H9 (cell line): ENCODE measurements at regions not wholly inside any gene's neighbourhood (a gene's known extent, or its start where the extent isn't known, plus 50 kb on each side); places are given as distances from the start of the nearest gene placed in this dataset.

ENCODE experiments used
- DNase-seq: peaks from one replicate; pipeline ENCODE4 v3.0.0-alpha.2; 2017
- H2AFZ ChIP-seq: one replicate; pipeline ENCODE4 v1.6.1; 2013; ENCODE audit warnings: mild to moderate bottlenecking, low read length, control low read depth, moderate library complexity
- H2AK5ac ChIP-seq: 2 replicates; pipeline ENCODE4 v1.6.1; 2013; ENCODE audit warnings: low read length, control low read depth, mixed read lengths; ENCODE audit not compliant: insufficient read length
- H2BK120ac ChIP-seq: one replicate; pipeline ENCODE4 v1.6.1; 2013; ENCODE audit warnings: low read depth, mild to moderate bottlenecking, low read length, control low read depth, inconsistent platforms; ENCODE audit not compliant: poor library complexity, severe bottlenecking
- H2BK12ac ChIP-seq: 2 replicates; pipeline ENCODE4 v1.6.1; 2013; ENCODE audit warnings: low read length, control low read depth, mixed read lengths, low read depth; ENCODE audit not compliant: insufficient read length
- H2BK15ac ChIP-seq: 2 replicates; pipeline ENCODE4 v1.6.1; 2013; ENCODE audit warnings: low read depth, low read length, control low read depth
- H2BK20ac ChIP-seq: one replicate; pipeline ENCODE4 v1.6.1; 2013; ENCODE audit warnings: low read depth, mild to moderate bottlenecking, low read length, control low read depth, inconsistent platforms; ENCODE audit not compliant: poor library complexity, severe bottlenecking
- H2BK5ac ChIP-seq: 2 replicates; pipeline ENCODE4 v1.6.1; 2013; ENCODE audit warnings: low read length, control low read depth, mixed read lengths; ENCODE audit not compliant: insufficient read length
- H3K14ac ChIP-seq: 2 replicates; pipeline ENCODE4 v1.6.1; 2013; ENCODE audit warnings: low read length, control low read depth; ENCODE audit not compliant: insufficient read depth
- H3K18ac ChIP-seq: 2 replicates; pipeline ENCODE4 v1.6.1; 2013; ENCODE audit warnings: low read depth, mild to moderate bottlenecking, mixed read lengths, low read length, control low read depth; ENCODE audit not compliant: insufficient read length
- H3K23ac ChIP-seq: 2 replicates; pipeline ENCODE4 v1.6.1; 2013; ENCODE audit warnings: low read length, control low read depth, mixed read lengths, low read depth; ENCODE audit not compliant: insufficient read length
- H3K23me2 ChIP-seq: 2 replicates; pipeline ENCODE4 v1.6.1; 2013; ENCODE audit warnings: low read depth, mild to moderate bottlenecking, mixed read lengths, low read length, control low read depth; ENCODE audit not compliant: insufficient read length, poor library complexity, severe bottlenecking
- H3K27ac ChIP-seq: 2 replicates; pipeline ENCODE4 v1.5.1; 2013; ENCODE audit warnings: low read length, control low read depth, mixed read lengths, low read depth; ENCODE audit not compliant: insufficient read length
- H3K27me3 ChIP-seq: 2 replicates; pipeline ENCODE4 v1.6.1; 2013; ENCODE audit warnings: low read length, control low read depth, inconsistent platforms; ENCODE audit not compliant: insufficient read depth
- H3K4ac ChIP-seq: 2 replicates; pipeline ENCODE4 v1.6.1; 2013; ENCODE audit warnings: low read depth, mild to moderate bottlenecking, control low read depth, inconsistent platforms, low read length, moderate library complexity
- H3K4me1 ChIP-seq: 2 replicates; pipeline ENCODE4 v1.6.1; 2013; ENCODE audit warnings: low read length, control low read depth, inconsistent platforms; ENCODE audit not compliant: insufficient read depth
- H3K4me2 ChIP-seq: 2 replicates; pipeline ENCODE4 v1.6.1; 2013; ENCODE audit warnings: low read length, control low read depth, mixed read lengths; ENCODE audit not compliant: insufficient read length, insufficient read depth
- H3K56ac ChIP-seq: 2 replicates; pipeline ENCODE4 v1.6.1; 2013; ENCODE audit warnings: low read depth, mild to moderate bottlenecking, mixed read lengths, low read length, control low read depth; ENCODE audit not compliant: insufficient read length
- H3K79me1 ChIP-seq: 2 replicates; pipeline ENCODE4 v1.6.1; 2013; ENCODE audit warnings: low read depth, mild to moderate bottlenecking, moderate library complexity, low read length, control low read depth, inconsistent platforms; ENCODE audit not compliant: insufficient read depth, poor library complexity, severe bottlenecking
- H3K79me2 ChIP-seq: 2 replicates; pipeline ENCODE4 v1.6.1; 2013; ENCODE audit warnings: low read length, control low read depth, inconsistent platforms; ENCODE audit not compliant: insufficient read depth
- H3K9ac ChIP-seq: 2 replicates; pipeline ENCODE4 v1.6.1; 2013; ENCODE audit warnings: low read length, control low read depth, mixed read lengths; ENCODE audit not compliant: insufficient read length; ENCODE audit errors: extremely low read depth
- H3K9me3 ChIP-seq: one replicate; pipeline ENCODE4 v1.6.1; 2013; ENCODE audit warnings: low read depth, low read length, inconsistent platforms; ENCODE audit not compliant: control insufficient read depth
- H3T11ph ChIP-seq: one replicate; pipeline ENCODE4 v1.6.1; 2013; ENCODE audit warnings: mild to moderate bottlenecking, low read length, control low read depth, inconsistent platforms
- H4K20me1 ChIP-seq: one replicate; pipeline ENCODE4 v1.6.1; 2013; ENCODE audit not compliant: control insufficient read depth, insufficient read length, insufficient read depth
- H4K5ac ChIP-seq: 2 replicates; pipeline ENCODE4 v1.6.1; 2013; ENCODE audit warnings: low read depth, mild to moderate bottlenecking, mixed read lengths, low read length, control low read depth; ENCODE audit not compliant: insufficient read length
- H4K8ac ChIP-seq: replicated peaks from 2 replicates; pipeline ENCODE4 v1.6.1; 2013; ENCODE audit warnings: low read length, control low read depth, mixed read lengths, low read depth; ENCODE audit not compliant: insufficient read length
- H4K91ac ChIP-seq: 2 replicates; pipeline ENCODE4 v1.6.1; 2013; ENCODE audit warnings: low read depth, mild to moderate bottlenecking, moderate library complexity, mixed read lengths, low read length, control low read depth; ENCODE audit not compliant: insufficient read length
- H3K27ac Mint-ChIP-seq, 3 experiments: 2 replicates in 2 of 3; 3 replicates in 1 of 3; pipeline ENCODE4 v1.8.0; 2020 to 2021; ENCODE audit warnings: mixed read lengths in 3 of 3, mild to moderate bottlenecking in 1 of 3, moderate library complexity in 1 of 3
- H3K27me3 Mint-ChIP-seq: 2 replicates; pipeline ENCODE4 v1.8.0; 2021; ENCODE audit warnings: low read depth, mild to moderate bottlenecking, moderate library complexity, mixed read lengths
- H3K36me3 Mint-ChIP-seq, 3 experiments: 2 replicates in 2 of 3; 3 replicates in 1 of 3; pipeline ENCODE4 v1.8.0; 2020 to 2021; ENCODE audit warnings: low read depth in 3 of 3, mixed read lengths in 3 of 3; ENCODE audit not compliant: insufficient read depth in 1 of 3
- H3K4me1 Mint-ChIP-seq, 2 experiments: 2 replicates each; pipeline ENCODE4 v1.8.0; 2020; ENCODE audit warnings: mixed read lengths in 2 of 2
- H3K4me3 Mint-ChIP-seq, 2 experiments: 2 replicates in 1 of 2; 3 replicates in 1 of 2; pipeline ENCODE4 v1.8.0; 2020 to 2021; ENCODE audit warnings: mild to moderate bottlenecking in 2 of 2, mixed read lengths in 2 of 2, moderate library complexity in 1 of 2
- H3K9me3 Mint-ChIP-seq, 2 experiments: 2 replicates in 1 of 2; 3 replicates in 1 of 2; pipeline ENCODE4 v1.8.0; 2020; ENCODE audit warnings: mild to moderate bottlenecking in 2 of 2, mixed read lengths in 2 of 2, moderate library complexity in 1 of 2
- WGBS: extraction: QIAGEN DNeasy Blood & Tissue Kit; methylation state at CpG from one replicate; pipeline ENCODE4 v1.1.7; 2013; ENCODE audit warnings: missing lambda C conversion rate, low lambda C conversion rate, mixed read lengths; ENCODE audit not compliant: insufficient read length; ENCODE audit errors: extremely low coverage; 5-methylcytosine and 5-hydroxymethylcytosine counted together
- TF ChIP-seq, protein P1 (sequence below): fragments of 200-600 bp; sonication (generic); conservative IDR thresholded peaks from 3 replicates; pipeline ENCODE4 v1.8.0; 2021; ENCODE audit warnings: antibody characterized with exemption, mild to moderate bottlenecking

DNA sequence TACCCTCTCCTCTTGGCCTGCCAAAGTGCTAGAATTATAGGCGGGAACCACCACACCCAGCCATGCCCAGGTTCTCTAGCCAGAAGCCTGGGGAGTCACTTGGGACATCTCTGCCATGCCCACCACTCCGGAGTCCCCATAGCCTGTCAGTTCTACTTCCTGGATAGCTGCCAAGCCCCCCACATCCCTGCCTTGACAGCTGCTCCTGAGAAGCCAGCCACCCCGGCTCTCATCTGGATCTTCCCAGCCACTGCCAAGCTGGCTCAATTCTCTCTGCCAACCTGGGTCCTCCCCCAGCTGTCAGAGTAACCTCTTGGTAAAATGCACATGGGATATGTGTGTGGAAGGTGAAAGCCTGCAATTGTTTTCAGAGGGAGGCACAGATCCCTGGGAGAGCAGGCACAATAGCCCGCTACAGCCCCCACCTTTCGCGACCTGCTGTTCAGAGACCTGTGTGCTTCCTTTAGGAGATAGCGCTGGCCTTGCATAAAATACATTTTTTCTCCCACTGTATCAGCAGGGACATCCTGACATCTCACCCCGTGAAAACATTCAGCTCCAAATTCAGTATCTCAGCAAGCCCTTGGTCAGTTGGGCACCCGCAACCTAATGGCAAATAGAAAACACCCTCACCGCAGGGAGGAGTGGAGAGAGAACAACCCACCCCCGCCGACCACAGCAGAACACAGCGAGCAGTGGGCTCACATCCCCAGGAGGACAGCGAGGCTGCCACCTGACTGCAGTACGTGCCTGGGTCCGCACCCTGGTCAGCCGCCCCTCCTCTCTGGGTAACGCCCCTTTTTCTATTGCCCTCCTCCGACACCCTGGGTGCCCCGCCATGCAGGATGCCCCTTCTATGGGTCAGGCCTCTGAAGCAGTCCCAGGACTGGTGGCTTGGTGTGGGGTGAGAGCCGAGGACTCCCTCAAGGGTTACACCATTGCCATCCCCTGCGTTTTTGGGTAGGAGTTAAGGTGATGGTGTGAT is 1342.2 kb downstream of the BRD1 start:
- H3K4me1 ChIP-seq: peaks cover 3% of the 10 kb centered on the region; the same call in 1 of the 2 replicates
- no peaks in the 10 kb centered on the region for H3K79me1 ChIP-seq
- Mint-ChIP-seq H3K4me3 (peak overlapping the region in 1 of 2 experiments; percentile 35; a peak in 1 of 5 replicates), H3K27me3 (peaks cover 16% of the 10 kb centered on the region), H3K9me3 (no peaks in the 10 kb centered on the region; a peak in 1 of 5 replicates), H3K36me3 (no peaks in the 10 kb centered on the region; a peak in 1 of 7 replicates), H3K4me1 (peaks cover 20 to 38% of the 10 kb centered on the region in 2 experiments), H3K27ac (no peak overlapping the region)
- H4K8ac ChIP-seq: no peak overlapping the region
- H3K9me3 ChIP-seq: no peaks in the 10 kb centered on the region
- no peak overlapping the region for H3K56ac ChIP-seq
- no peak overlapping the region for H2BK5ac ChIP-seq
- peak; percentile 31 for DNase-seq
- H2BK20ac ChIP-seq: no peak overlapping the region
- no peak overlapping the region for H2AK5ac ChIP-seq
- H2BK15ac ChIP-seq: no peak overlapping the region
- H3K18ac ChIP-seq: no peak overlapping the region
- peaks cover 6% of the 10 kb centered on the region for H3K23me2 ChIP-seq
- H3K4me2 ChIP-seq: no peak overlapping the region
- H4K5ac ChIP-seq: no peak overlapping the region
- H3K27ac ChIP-seq: no peak overlapping the region
- no peak overlapping the region for H2BK120ac ChIP-seq
- no peak overlapping the region for H3K4ac ChIP-seq
- H3K23ac ChIP-seq: no peak overlapping the region
- TF ChIP-seq, protein P1, sequence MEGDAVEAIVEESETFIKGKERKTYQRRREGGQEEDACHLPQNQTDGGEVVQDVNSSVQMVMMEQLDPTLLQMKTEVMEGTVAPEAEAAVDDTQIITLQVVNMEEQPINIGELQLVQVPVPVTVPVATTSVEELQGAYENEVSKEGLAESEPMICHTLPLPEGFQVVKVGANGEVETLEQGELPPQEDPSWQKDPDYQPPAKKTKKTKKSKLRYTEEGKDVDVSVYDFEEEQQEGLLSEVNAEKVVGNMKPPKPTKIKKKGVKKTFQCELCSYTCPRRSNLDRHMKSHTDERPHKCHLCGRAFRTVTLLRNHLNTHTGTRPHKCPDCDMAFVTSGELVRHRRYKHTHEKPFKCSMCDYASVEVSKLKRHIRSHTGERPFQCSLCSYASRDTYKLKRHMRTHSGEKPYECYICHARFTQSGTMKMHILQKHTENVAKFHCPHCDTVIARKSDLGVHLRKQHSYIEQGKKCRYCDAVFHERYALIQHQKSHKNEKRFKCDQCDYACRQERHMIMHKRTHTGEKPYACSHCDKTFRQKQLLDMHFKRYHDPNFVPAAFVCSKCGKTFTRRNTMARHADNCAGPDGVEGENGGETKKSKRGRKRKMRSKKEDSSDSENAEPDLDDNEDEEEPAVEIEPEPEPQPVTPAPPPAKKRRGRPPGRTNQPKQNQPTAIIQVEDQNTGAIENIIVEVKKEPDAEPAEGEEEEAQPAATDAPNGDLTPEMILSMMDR: no peak
- H2BK12ac ChIP-seq: no peak overlapping the region
- H3K9ac ChIP-seq: no peak overlapping the region
- no peak overlapping the region for H3T11ph ChIP-seq
- H4K91ac ChIP-seq: no peak overlapping the region
- H3K14ac ChIP-seq: no peak overlapping the region
- no peak overlapping the region for H2AFZ ChIP-seq
- no peaks in the 10 kb centered on the region for H3K79me2 ChIP-seq
- no CpG with 5 or more reads among the region's 22 CpGs for WGBS
- H3K27me3 ChIP-seq: no peaks in the 10 kb centered on the region
- H4K20me1 ChIP-seq: no peaks in the 10 kb centered on the region
